Hepatic stellate cell (primary cell): ENCODE measurements at regions not wholly inside any gene's neighbourhood (a gene's known extent, or its start where the extent isn't known, plus 50 kb on each side); places are given as distances from the start of the nearest gene placed in this dataset.
"Not testable (repeated sequence)": the region's sequence is repeated elsewhere in the genome, so short reads cannot be mapped to it uniquely, and the experiment has no call there.

ENCODE experiments used
- DNase-seq: peaks from one replicate; pipeline ENCODE4 v3.0.0; 2011; ENCODE audit warnings: low spot score

DNA sequence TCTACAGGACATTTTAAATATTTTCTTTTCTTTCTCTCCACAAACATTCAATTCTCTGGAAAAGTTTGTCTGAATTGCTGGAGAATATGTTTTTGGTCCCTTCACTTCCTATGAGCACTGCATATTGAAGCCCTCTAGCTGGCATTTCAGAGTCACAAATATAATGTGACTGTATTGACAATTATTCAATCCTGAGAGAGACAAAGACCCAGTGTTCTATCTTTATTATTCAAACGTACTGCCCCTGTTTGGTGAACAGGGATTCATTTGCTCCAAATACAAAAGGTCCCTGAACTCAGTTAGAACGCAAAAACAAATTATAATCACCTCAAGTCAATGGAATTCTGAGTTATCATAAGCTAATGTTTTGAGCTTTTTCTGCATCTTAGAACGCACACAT is 173.1 kb upstream of the CDIN1 start:
- DNase-seq, result no peak

DNA sequence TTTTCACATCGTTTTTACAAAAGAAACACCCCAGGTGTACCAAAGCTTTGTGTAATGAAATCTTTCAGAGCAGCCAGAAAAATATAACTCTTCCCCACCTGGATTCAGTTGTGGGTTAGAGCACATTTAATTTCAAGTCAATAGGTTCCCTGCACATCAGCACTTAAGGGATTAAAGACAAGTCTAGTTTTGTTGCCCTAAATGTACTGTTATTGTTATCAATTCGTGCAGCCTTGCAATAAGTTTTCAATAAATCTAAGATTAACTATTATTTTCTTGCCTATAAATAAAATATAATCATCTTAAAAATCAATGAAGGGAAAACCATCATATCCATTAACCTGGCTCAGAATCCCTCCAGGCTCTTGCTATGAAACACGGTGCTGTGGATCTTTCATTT is 172.5 kb upstream of the CDIN1 start:
- no peak for DNase-seq

DNA sequence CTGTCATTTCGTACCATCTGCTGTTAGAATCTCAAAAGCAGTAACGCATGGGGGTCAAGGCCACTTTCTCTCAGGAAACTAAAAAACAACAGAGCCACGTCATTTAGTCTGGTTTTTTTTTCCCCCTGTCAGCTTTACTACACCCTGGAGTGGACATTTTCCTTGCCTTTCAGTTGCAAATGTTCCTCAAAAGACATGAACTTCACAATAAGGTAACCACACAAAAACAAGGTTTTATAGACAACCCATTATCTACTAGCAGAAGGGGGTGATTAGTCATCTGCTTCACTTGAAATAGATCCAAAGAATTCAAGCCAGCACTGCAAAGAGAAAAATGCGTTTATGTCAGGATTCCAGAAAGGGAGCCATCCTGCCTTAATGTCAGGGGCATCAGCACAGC is 171.8 kb upstream of the CDIN1 start:
- peak; percentile 48 for DNase-seq

DNA sequence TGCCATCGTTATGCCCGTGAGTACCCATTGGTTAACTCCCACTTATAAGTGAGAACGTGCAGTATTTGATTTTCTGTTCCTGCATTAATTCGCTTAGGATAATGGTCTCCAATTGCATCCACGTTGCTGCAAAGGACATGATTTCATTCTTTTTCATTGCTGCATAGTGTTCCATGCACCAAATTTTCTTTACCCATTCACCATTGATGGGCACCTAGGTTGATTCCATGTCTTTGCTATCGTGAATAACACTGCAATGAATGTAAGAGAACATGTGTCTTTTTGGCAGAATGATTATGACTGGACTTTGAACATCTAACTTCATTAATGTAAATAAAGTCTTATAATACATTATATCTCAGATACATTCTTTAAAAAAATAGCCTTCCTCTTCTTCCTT is 169.6 kb upstream of the CDIN1 start:
- no peak for DNase-seq

DNA sequence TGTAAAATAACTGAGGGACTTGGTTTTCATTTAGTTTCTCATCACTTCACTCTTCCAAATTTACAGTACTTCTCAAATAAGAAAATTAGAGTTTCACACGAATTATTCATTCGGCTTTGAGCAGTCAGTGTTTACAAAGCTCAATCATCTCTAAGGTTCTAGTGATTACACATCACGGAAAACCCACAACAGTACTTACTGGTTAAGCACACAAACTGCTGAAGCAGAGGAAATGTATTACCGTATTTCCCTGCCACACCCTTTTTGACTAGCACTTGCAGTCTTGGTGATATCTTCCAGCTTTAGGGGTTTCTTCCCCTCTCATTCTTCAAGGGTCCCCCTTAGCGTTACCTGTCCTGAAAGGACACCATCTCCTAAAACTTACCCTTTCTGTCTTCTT is 164.8 kb upstream of the CDIN1 start:
- no peak for DNase-seq

DNA sequence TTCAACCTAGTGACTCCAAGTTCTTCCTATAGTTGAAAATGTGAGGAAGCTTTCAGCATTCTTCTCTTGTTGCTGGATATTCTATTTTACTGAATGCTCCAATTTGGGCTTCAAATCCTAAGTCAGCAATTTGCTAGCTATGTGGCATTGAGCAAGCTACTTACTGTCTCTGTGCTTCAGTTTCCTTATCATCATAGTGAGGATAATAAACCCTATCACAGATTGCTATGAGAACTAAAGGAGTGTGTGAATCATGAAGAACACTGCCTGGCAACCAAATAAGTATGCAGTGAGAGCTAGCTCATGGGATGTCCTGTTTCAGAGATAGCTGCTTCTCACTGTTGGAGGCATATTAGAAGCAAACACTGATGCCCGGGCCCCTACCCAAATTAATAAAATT is 163.8 kb upstream of the CDIN1 start:
- peak; percentile 33 for DNase-seq

DNA sequence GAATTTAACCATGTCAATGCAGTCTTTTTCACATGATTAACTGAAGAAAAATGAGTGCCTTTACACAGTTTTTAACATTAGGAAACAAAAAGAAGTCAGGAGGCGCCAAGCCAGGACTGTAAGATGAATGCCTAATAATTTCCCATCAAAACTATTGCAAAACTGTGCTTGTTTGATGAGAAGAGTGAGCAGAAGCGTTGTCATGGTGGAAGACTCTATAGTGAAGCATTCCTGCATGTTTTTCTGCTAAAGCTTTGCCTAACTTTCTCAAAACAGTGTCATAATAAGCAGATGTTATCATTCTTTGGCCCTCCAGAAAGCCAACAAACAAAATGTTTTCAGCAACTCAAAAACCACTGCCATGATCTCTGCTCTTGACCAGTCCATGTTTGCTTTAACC is 156.8 kb upstream of the CDIN1 start:
- DNase-seq, result no peak

DNA sequence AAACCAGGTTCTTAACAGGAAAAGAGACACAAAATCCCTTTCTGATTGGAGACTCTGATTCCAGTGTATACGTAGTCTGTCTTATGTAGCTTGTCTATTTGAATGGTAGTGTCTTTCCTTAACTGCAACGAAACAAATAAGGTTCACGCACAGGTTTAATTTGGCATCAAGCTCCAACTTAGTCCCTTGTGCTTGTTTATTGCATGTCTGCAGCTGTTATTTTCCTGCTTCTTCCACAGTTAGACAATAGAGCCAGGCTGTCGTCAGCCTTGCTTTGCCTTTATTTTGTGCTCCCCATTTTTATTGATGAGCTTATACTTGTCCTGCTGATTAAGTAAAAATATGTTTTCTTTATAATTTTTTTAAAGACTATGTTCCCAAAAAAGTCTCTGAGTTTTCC is 152.7 kb upstream of the CDIN1 start:
- no peak for DNase-seq

DNA sequence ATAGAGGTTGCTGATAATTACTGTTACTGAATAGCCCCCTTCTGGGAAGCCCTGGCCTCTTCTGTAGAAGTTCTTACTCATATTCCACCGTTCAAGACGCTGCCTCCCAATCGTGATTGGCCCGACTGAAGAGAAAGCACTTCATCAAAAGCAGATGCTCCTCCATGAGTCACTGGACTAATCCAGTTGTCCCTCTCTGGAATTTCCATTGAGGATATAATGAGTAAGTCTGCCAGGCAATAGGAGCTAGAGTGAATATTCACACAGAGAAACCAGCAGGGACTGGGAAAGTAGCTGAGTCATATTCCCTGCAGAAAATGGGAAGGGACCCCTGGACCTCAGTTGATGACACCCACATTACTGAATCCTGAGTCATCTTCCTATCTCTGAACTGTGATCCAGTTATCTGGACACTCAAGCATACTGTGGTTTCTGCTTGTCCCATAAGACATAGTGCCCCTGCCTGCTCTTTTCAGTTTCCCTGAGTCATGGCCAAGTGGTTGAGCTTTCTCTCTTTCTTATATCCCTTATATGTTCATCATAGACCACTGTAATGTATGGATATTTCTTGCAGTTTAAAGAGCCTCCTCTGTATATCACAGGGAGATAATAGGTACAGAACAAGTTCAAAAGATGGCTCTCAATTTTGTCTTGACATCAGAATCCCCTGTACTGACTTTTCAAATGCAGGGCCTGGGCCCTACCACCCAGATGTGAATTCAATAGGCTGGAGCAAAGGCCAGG is 151.2 kb upstream of the CDIN1 start:
- peak; percentile 61 for DNase-seq

DNA sequence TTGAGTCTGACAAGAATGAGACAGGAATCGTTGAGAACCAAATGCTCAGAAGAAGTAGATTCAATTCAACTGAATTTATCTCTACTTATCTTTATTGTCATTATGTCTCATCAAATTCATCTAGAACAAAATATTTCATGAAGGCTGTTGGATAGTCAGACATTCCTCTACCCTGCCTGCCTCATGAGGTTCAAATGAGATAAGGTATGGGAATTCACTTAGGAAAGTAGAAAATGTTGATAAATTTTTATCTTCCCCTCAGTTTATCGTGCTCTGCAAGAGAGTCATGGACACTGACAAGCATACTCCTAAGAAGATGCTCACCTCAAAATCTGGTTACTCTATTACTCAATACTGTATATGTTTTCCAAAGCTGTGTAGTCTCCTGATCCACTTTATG is 149.7 kb upstream of the CDIN1 start:
- DNase-seq, result no peak

DNA sequence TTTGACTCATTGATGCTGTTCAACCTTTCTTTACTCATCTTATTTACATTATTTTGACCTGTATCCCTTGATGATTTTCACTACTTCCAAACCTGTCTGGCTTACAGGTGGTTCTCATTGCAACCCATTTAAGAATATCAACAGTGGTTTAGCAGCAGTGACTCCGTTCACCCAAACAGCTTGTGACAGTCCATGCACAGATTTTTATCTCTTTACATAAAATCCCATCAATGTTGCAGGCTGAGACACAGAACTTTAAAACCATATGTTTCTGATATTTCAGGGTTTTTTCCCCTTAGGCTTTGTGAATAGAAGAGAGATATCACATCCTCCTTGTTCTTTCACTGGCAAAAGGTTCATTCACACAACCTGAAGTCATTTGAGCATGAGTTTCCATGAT is 149.1 kb upstream of the CDIN1 start:
- DNase-seq, result no peak

DNA sequence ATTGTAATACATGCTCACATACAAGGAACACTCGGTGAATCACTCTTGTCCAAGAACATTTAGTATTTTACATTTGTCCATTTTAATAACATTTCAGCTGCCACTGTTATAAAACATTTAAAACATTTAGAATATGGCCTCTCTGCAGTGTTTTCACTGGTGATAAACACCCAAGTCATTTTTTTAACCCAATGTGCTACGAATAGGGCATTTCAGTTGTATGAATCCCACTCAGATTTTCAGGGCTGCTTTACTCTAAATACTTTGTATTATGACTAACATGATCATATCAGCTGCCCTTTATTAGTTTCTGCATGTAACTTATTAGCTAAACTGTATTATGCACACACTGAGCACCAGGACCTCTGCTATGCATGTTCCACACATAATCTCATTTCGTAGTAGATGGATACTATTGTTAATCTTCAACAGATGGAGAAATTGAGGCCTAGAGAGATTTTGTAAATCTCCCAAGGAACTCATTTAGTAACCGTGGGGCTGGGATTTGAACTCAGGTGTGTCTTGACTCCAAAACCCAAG is 148.6 kb upstream of the CDIN1 start:
- DNase-seq, result no peak

DNA sequence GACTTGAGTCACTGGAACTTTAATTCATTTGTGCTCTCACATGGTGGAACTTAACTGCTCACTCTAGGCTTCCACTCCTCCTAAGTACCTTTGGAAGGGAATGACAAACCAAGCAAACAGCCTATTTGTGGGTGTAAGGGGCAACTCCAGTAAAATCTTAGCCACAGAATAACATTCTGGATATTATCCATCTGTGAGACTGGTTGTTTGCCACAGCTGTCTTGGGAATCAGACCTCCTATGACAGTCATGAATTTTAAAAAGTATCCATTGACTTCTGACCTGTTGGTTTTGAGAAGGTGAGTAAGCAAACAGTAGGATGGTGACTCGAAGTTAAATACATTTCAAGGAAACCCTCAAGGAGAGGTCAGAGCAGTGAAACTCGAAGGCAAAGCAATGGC is 147.3 kb upstream of the CDIN1 start:
- peak; percentile 6 for DNase-seq

DNA sequence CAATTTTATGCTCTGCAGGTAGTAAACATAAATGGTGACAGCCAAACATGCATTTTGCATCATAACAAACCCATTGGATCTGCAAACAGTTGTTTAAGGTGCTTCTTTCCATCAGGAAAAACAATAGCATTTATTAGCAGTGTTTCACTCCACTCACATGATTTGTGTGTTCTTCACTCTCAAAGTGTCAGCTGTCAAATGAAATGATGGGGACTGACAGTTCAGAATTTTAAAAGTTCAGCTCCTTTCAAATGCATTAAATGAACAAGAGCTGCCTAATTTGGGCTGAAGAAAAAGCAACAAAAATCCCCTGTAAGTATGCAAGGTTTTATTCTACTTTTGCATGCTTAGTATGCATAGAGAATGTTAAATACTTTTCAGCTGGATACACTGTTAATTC is 145.2 kb upstream of the CDIN1 start:
- DNase-seq, result no peak

DNA sequence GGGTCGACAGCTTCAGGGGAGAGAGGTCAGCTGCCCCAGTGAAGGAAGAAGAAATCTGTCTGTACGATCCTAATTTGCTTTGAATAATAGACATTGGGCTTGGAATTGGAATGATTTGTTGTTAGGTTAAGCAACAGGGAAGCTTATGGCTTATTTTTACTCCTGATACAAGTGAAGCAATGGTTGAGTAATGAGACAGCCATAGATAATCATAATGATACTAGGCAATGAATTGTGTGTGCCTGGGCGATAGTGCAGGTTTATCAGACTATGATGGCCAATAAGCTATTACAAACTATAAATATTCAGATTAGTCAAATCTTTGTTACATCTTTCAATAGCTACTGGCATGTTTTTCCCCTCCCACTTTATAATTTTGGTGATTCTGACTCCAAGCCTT is 140.9 kb upstream of the CDIN1 start:
- no peak for DNase-seq

DNA sequence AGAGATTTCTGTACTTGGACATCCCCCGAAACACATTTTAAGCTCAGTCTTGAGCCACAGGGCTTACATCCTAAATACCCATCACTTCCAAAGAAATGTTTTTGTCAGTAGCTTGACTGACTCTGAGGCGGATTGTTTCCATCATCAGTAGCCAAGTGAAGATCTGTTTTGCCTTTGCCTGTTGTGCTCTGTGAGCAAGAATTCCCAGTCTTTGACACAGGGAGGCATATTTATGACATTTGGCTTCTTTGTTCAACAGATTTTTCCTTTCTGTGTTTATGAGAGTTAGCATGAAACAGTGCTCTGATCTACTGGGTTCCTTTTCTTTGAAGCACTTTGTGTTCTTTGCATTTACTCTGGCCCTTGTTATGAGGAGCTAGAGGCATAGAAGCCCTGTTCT is 132.1 kb upstream of the CDIN1 start:
- no peak for DNase-seq

DNA sequence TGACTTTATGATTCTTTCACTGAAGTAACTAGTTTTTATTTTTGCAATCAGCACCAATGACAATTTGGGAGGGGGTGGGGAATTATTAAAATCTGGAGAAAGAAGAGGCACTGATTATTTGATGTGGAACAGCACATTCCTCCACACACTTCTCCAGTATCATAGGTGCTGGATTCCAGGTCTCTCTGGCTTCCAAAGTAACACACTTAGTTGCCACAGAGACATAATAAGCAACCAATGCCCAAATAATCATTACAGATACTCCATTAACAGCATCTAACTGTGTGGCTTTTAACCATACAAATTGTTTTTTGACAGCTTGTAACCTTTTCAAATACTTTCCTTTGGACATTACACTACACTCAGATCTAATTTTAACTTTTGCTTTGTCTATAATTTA is 131.0 kb upstream of the CDIN1 start:
- no peak for DNase-seq

DNA sequence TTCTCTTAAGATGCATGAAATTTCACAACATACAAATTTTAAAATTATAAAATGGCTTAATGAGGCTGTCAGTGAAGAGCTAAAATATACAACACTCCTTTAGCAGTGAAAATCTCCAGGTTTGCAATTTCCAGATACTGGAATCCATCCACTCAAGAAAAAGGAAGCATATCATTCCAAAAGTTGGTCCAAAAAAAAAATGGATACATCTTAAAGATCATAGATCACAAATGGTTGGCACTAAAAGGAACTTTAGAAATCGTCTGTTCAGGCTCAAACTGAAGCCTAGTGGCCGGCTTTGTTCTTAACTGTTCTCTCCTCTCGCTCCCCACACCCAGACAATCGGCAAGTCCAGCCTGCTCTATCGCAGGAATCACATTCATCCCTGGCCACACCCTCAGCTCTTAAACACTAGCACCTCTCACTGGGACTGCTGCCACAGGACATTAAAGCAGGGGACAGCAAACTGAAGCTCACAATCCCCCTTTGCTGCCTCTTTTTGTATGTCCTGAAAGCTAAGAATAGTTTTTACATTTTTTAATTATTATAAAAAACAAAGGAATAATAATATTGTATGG is 130.3 kb upstream of the CDIN1 start:
- DNase-seq, result no peak

DNA sequence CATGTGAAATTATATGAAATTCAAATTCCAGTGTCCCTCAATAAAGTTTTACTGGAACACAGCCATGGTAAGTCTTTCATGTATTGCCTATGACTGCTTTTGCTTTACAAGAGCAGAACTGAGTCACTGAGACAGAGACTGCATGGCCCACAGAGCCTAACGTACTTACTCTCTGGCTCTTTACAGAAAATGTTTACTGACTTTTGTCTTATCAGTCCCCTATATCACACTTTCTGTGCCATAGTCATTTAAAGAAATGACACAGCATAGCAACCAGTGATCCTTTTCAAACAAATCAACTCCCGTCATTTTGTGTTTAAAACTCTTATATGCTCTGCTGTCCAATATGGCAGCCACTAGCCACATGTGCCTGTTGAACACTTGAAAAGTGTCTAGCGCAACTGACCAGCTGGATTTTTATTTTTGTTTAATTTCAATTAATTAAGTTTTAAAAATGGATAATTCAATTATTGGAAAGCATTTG is 129.7 kb upstream of the CDIN1 start:
- no peak for DNase-seq

DNA sequence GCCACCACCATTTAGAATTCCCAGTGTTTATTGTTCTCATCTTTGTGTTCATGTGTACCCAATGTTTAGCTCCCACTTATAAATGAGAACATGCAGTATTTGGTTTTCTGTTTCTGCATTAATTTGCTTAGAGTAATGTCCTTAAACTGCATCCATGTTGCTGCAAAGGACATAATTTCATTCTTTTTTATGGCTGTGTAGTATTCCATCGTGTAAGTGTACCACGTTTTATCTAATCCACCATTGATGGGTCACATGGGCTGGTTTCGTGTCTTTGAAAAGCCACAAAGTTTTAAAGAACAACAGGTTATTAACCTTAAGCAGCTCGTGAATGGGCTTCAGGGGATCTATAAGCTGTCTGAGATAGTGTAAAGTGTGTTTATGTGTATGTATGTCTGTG is 125.2 kb upstream of the CDIN1 start:
- DNase-seq, result not testable (repeated sequence)

DNA sequence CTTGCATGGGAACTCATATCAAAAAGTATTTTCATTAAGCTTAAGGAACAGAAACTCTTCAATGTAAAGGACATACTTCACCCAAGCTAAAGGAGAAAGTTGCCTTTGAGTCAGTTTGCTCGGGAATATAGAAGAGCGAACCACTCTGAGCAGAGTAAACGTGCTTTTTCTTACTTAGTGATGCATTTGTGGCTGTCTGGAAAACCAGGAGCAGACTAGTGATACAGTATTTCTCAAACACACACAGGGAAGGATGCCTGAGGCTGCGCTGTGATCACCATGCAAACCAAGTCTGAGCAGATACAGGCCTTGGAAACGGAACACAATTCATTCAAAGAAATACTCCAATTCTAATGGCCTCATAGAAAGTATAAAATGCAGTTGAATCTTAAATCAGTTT is 121.0 kb upstream of the CDIN1 start:
- no peak for DNase-seq

DNA sequence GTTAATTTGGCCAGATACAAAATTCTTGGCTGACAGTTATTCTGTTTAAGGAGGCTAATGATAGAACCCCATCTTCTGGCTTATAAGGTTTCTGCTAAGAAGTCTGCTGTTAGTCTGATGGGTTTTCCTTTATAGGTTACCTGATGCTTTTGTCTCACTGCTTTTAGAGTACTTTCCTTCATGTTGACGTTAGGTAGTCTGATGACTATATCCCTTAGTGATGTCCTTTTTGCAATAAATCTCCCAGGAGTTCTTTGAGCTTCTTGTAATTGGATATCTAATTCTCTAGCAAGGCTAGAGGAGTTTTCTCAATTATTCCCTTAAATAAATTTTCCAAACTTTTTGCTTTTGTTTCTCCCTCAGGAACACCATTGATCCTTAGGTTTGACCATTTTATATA is 114.1 kb upstream of the CDIN1 start:
- DNase-seq, result no peak

DNA sequence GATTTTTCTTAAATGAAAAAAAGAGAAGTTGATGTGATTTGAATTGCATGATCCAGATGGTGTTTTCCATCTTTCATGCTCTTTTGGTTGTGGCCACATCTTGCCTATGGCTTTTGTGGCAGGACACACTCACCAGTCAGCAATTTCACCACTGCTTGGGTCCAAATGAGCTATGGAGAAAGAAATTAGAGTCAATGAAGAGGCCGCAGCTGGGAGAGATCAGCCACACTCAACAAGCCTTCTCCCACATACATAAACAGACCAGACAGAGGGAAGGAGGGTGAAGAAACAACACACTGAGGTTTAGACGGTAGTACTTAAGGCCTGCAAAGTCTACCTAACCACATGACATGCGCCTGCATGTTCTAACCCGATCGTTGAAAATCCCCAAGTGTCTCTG is 110.7 kb upstream of the CDIN1 start:
- peak; percentile 8 for DNase-seq
